Ovary (tissue), 7 donors: ENCODE measurements at regions not wholly inside any gene's neighbourhood (a gene's known extent, or its start where the extent isn't known, plus 50 kb on each side); places are given as distances from the start of the nearest gene placed in this dataset.

ENCODE experiments used
- DNase-seq, 5 donors: peaks; one replicate each; pipeline ENCODE4 v3.0.0-alpha.2; 2019 to 2020
- H3K27ac ChIP-seq, 2 donors: fragments of 200-600 bp; one replicate each; pipeline versions ENCODE4 v1.5.1 to v1.8.0; 2019 to 2022
- H3K27me3 ChIP-seq: fragments of 200-600 bp; one replicate; pipeline ENCODE4 v1.8.0; 2022
- H3K36me3 ChIP-seq: fragments of 200-600 bp; sonication (generic); one replicate; pipeline ENCODE4 v1.5.1; 2019
- H3K4me1 ChIP-seq: one replicate; pipeline ENCODE4 v1.8.1; 2013; ENCODE audit warnings: mild to moderate bottlenecking, moderate library complexity; ENCODE audit not compliant: insufficient read depth
- H3K4me3 ChIP-seq: fragments of 200-600 bp; sonication (generic); one replicate; pipeline ENCODE4 v1.5.1; 2017
- H3K9me3 ChIP-seq, 2 donors: fragments of 200-600 bp in 1 of 2; sonication (generic) in 1 of 2; one replicate each; pipeline versions ENCODE4 v1.5.1 to v1.8.1; 2013 to 2019; ENCODE audit warnings: mild to moderate bottlenecking in 1 of 2, moderate library complexity in 1 of 2
- CTCF ChIP-seq, 3 donors: fragments of 450-650 bp in 2 of 3; fragments of 200-600 bp in 1 of 3; IDR thresholded peaks; one replicate each; pipeline versions ENCODE4 v1.5.1 to v1.8.0; 2016 to 2022; ENCODE audit warnings: antibody characterized with exemption in 3 of 3, mild to moderate bottlenecking in 1 of 3
- EP300 ChIP-seq: sonication (generic); formaldehyde crosslinking; IDR thresholded peaks from one replicate; pipeline ENCODE4 v1.6.1; 2017; ENCODE audit warnings: antibody characterized with exemption
- POLR2A ChIP-seq: fragments of 450-650 bp; IDR thresholded peaks from one replicate; pipeline ENCODE4 v1.6.1; 2017; ENCODE audit warnings: antibody characterized with exemption, mild to moderate bottlenecking, moderate library complexity
- WGBS, 3 donors: extraction: QIAGEN DNeasy Blood & Tissue Kit in 1 of 3; methylation state at CpG; one replicate each; pipeline versions ENCODE4 v1.1.5 to v1.1.7; 2013 to 2017; 5-methylcytosine and 5-hydroxymethylcytosine counted together
- intact Hi-C, 4 donors: fragments of 100-400 bp; cut with DNase I; formaldehyde crosslinking; loops; one replicate each; pipeline versions ENCODE4 v1.11.0 to v1.15.1; 2022 to 2023
- donor health status: DM: no; HTN: no; CAD: no; lungs with moderate emphysema.
- donor health status: DM: no; HTN: no; CAD: no.
- donor health status: Bipolar disorder and iron deficiency.
- donor health status: DM: no; HTN: no; CAD: no.
- donor health status: DM: yes; HTN: yes; CAD: no.

GRCh38 chr2:34656632-34657031, 1057.5 kb upstream of the FAM98A start:
- Histone ChIP-seq H3K27me3 (no peaks in the 10 kb centered on the region), H3K36me3 (no peaks in the 10 kb centered on the region), H3K4me3 (no peak overlapping the region), H3K27ac (no peak overlapping the region), H3K4me1 (no peaks in the 10 kb centered on the region), H3K9me3 (no peaks in the 10 kb centered on the region)
- DNase-seq, result no peak
- WGBS, 3 donors, result 75 to 83% (median 76%) methylated on average over 3 of the region's 3 CpGs
- TF ChIP-seq POLR2A (no peak), CTCF (IDR thresholded peaks at IDR 0.05) (no peak), EP300 (no peak)
- intact Hi-C loops, result loop anchor here in 1 of 4 donors (10.0 kb wide), 1 partner anchor 232 kb away; no protein-coding TSS in a partner anchor

DNA sequence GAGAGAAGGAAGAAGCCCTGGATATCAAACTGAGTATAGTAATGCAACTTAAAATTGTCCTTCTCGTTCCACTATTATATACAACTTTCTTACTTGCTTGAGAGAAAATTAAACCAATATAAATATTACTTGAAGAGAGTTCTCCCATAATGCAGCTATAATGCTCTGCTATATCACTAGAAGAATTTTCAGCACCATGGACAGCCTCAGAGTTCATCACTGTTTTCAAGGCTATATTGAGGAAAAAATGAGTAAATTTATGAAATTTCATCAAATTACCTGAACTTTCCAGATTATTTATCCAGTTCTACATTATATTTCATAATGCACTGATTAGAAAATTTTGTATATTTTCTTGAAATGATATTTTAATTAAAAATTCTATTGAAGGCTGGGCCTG, 1053.5 kb upstream of the FAM98A start:
- TF ChIP-seq POLR2A (no peak), CTCF (IDR thresholded peaks at IDR 0.05) (no peak), EP300 (no peak)
- Histone ChIP-seq H3K4me1 (no peaks in the 10 kb centered on the region), H3K27me3 (no peaks in the 10 kb centered on the region), H3K36me3 (no peaks in the 10 kb centered on the region), H3K9me3 (no peaks in the 10 kb centered on the region), H3K27ac (no peak overlapping the region), H3K4me3 (no peak overlapping the region)
- DNase-seq, result no peak
- intact Hi-C loops, result loop anchor here in 1 of 4 donors (10.0 kb wide), 1 partner anchor 228 kb away; no protein-coding TSS in a partner anchor
- WGBS, 3 donors, result 44 to 63% (median 47%) methylated on average over 1 of the region's 1 CpG

DNA sequence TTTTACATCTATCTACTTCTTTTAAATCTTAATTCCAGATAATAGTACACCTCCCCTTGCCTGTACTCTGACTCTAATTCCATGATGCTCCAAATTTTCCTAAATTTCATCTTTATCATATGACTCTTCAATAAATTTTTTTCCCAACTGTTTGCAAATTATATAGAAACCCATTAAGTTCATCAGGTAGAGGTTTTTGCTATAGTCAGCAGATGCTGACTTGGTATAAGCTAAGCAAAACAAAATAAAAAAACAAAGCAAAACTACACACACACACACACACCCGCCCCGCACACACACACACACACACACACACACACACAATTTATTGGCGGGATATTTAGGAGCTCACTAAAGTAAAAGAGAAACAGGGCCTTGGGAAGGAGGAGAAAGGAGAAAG, 1047.8 kb upstream of the FAM98A start:
- no peaks in the 10 kb centered on the region for H3K9me3 ChIP-seq
- intact Hi-C loops, result no loop called here
- 94 to 98% (median 97%) methylated on average over 3 of the region's 3 CpGs for WGBS, 3 donors
- no peak overlapping the region for H3K27ac ChIP-seq
- DNase-seq, result no peak
- H3K4me3 ChIP-seq, result no peak overlapping the region
- no peaks in the 10 kb centered on the region for H3K27me3 ChIP-seq
- no peaks in the 10 kb centered on the region for H3K4me1 ChIP-seq
- TF ChIP-seq EP300 (no peak), POLR2A (no peak), CTCF (IDR thresholded peaks at IDR 0.05) (no peak)
- no peaks in the 10 kb centered on the region for H3K36me3 ChIP-seq

GRCh38 chr2:34632327-34632726, 1033.2 kb upstream of the FAM98A start:
- Histone ChIP-seq H3K9me3 (no peaks in the 10 kb centered on the region), H3K27ac (no peak overlapping the region), H3K4me1 (no peaks in the 10 kb centered on the region), H3K27me3 (no peaks in the 10 kb centered on the region), H3K36me3 (no peaks in the 10 kb centered on the region), H3K4me3 (no peak overlapping the region)
- no peak for DNase-seq
- 89 to 100% (median 94%) methylated on average over 1 of the region's 1 CpG for WGBS, 3 donors
- TF ChIP-seq CTCF (IDR thresholded peaks at IDR 0.05) (no peak), EP300 (no peak), POLR2A (no peak)
- intact Hi-C loops, result no loop called here

DNA sequence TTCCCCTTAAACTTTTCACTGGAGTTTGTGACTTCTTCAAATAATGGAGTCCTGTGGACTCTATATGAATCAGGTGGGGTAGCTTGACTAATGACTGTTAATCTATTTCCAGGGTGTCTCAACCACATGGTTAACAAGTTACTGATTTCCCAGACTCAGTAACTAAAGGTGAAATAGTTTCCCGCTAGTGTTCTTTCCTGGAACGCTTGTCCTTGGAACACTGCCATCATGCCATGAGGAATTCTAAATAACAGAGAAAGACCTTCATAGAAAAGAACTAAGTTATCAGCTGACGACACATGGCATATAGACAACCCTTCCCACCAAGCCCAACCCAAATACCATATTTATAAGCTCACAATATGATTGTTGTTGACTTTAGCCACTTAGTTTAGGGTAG, 1027.9 kb upstream of the FAM98A start:
- Histone ChIP-seq H3K4me3 (no peak overlapping the region), H3K4me1 (no peaks in the 10 kb centered on the region), H3K9me3 (no peaks in the 10 kb centered on the region), H3K27me3 (no peaks in the 10 kb centered on the region), H3K27ac (no peak overlapping the region), H3K36me3 (no peaks in the 10 kb centered on the region)
- TF ChIP-seq CTCF (IDR thresholded peaks at IDR 0.05), result no peak
- TF ChIP-seq POLR2A, result no peak
- TF ChIP-seq EP300, result no peak
- no peak for DNase-seq
- intact Hi-C loops, result no loop called here
- WGBS, 3 donors, result 0 to 22% (median 3%) methylated on average over 3 of the region's 3 CpGs
